Caco-2 (cell line): ENCODE measurements at regions not wholly inside any gene's neighbourhood (a gene's known extent, or its start where the extent isn't known, plus 50 kb on each side); places are given as distances from the start of the nearest gene placed in this dataset.

Experiments used
- BruUV-seq: library from RNA; stranded (reverse); fragments of 400-500 nt; replicated peaks from 2 replicates; lab custom pipeline; 2021; lab: Mats Ljungman, UMichigan
- CTCF ChIA-PET: fragments of 300-600 bp; sonication (Branson Sonifier 250); formaldehyde crosslinking; loops from one replicate; lab custom pipeline; 2022; ENCODE audit warnings: antibody characterized with exemption; lab: Charles Lee
- POLR2A ChIA-PET: fragments of 300-600 bp; sonication (Branson Sonifier 250); formaldehyde crosslinking; loops from one replicate; lab custom pipeline; 2022; ENCODE audit warnings: antibody characterized with exemption; lab: Charles Lee
- DNase-seq, 2 experiments: peaks; one replicate each; pipeline versions ENCODE4 v3.0.0 to v3.0.0-alpha.2; 2020 to 2022
- H3K27me3 ChIP-seq: replicated peaks from 2 replicates; pipeline ENCODE4 v1.6.0; 2011; ENCODE audit warnings: low read length; ENCODE audit not compliant: control insufficient read depth, insufficient read depth
- H3K36me3 ChIP-seq: 2 replicates; pipeline ENCODE4 v1.5.1; 2011; ENCODE audit warnings: low read length; ENCODE audit not compliant: control insufficient read depth, insufficient read depth
- H3K4me1 ChIP-seq: fragments of 250-450 bp; sonication (Bioruptor Pico); 2 replicates; pipeline ENCODE4 v1.5.1; 2020; ENCODE audit warnings: mild to moderate bottlenecking
- H3K4me3 ChIP-seq: 2 replicates; pipeline ENCODE4 v1.5.1; 2011; ENCODE audit warnings: low read depth, mild to moderate bottlenecking, control low read depth, low read length
- H3K9me3 ChIP-seq: fragments of 250-450 bp; sonication (Bioruptor Pico); 2 replicates; pipeline ENCODE4 v1.5.1; 2020; ENCODE audit warnings: mild to moderate bottlenecking, moderate library complexity
- H3K27ac Mint-ChIP-seq: one replicate; pipeline ENCODE4 v1.8.0; 2022; ENCODE audit warnings: mixed read lengths; ENCODE audit not compliant: unreplicated experiment
- H3K27me3 Mint-ChIP-seq: one replicate; pipeline ENCODE4 v1.8.0; 2022; ENCODE audit warnings: mixed read lengths; ENCODE audit not compliant: insufficient read depth, unreplicated experiment
- H3K36me3 Mint-ChIP-seq: one replicate; pipeline ENCODE4 v1.8.0; 2022; ENCODE audit warnings: mild to moderate bottlenecking, mixed read lengths; ENCODE audit not compliant: insufficient read depth, unreplicated experiment
- H3K4me1 Mint-ChIP-seq: one replicate; pipeline ENCODE4 v1.8.0; 2022; ENCODE audit warnings: low read depth, mixed read lengths; ENCODE audit not compliant: unreplicated experiment
- H3K4me3 Mint-ChIP-seq: one replicate; pipeline ENCODE4 v1.8.0; 2022; ENCODE audit warnings: mild to moderate bottlenecking, moderate library complexity, mixed read lengths; ENCODE audit not compliant: unreplicated experiment
- H3K9me3 Mint-ChIP-seq: one replicate; pipeline ENCODE4 v1.8.0; 2022; ENCODE audit warnings: mixed read lengths; ENCODE audit not compliant: unreplicated experiment
- intact Hi-C: fragments of 100-400 bp; cut with micrococcal nuclease; formaldehyde crosslinking; loops from one replicate; pipeline ENCODE4 v1.10.0; 2022; ENCODE audit not compliant: unreplicated experiment
- TF ChIP-seq, protein P1 (sequence below), 2 experiments: fragments of 200-600 bp in 1 of 2; IDR thresholded peaks; 1 replicate in 1 of 2; 2 replicates in 1 of 2; pipeline versions ENCODE4 v1.5.1 to v1.8.0; 2011 to 2022; ENCODE audit warnings: antibody characterized with exemption in 1 of 2, control low read depth in 1 of 2, inconsistent platforms in 1 of 2, low read depth in 1 of 2, low read length in 1 of 2, mild to moderate bottlenecking in 1 of 2, moderate library complexity in 1 of 2; ENCODE audit not compliant: insufficient read depth in 1 of 2, severe bottlenecking in 1 of 2, unreplicated experiment in 1 of 2

DNA sequence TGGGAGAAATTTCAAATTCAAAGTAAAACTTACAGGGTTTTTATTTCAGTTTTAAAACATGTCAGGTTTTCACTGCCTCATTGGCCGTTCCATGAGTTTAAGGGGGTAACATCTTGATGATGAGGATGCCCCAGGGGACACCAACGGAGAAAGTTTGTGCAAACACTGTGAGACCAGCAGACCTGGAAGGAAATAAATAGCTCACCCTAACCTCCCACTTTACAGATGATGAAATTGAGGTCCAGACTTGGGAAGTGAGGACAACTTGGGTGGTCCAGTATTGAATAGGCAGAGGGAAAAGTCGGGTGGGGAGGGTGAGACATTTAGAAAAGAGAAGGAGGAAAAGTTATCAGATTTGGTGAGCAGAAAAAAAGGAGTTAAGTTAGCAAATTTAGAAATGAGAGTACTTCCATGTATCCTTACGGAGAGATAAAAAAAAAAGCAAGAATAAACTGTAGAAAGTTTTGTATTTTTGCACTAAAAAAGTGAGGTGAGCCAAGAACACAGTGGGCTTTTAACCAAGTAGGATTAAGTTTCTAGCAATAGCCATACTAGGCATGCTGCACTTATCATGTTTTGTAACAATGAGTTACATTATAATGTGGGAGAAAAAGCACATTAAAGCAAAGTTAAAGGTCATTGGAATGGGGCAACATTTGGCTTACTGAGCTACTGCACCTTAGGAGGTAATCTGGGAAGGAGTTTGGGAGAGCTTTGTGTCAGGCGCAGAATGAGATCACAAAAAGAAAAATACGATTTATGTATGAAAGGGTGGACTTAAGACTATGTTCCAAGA lies 125.1 kb downstream of the GAS1 start:
- intact Hi-C loops = no loop called here
- DNase-seq = no peak
- no peaks in the 10 kb centered on the region for H3K4me1 ChIP-seq
- H3K9me3 ChIP-seq = no peaks in the 10 kb centered on the region
- no peaks in the 10 kb centered on the region for H3K36me3 ChIP-seq
- no peak overlapping the region for H3K27ac Mint-ChIP-seq
- no TSS peak for BruUV-seq
- no peaks in the 10 kb centered on the region for H3K4me1 Mint-ChIP-seq
- H3K27me3 Mint-ChIP-seq = peaks cover 11% of the 10 kb centered on the region
- ChIA-PET CTCF (no interaction called here), POLR2A (no interaction called here)
- no peaks in the 10 kb centered on the region for H3K36me3 Mint-ChIP-seq
- no peak overlapping the region for H3K4me3 ChIP-seq
- TF ChIP-seq, protein P1, sequence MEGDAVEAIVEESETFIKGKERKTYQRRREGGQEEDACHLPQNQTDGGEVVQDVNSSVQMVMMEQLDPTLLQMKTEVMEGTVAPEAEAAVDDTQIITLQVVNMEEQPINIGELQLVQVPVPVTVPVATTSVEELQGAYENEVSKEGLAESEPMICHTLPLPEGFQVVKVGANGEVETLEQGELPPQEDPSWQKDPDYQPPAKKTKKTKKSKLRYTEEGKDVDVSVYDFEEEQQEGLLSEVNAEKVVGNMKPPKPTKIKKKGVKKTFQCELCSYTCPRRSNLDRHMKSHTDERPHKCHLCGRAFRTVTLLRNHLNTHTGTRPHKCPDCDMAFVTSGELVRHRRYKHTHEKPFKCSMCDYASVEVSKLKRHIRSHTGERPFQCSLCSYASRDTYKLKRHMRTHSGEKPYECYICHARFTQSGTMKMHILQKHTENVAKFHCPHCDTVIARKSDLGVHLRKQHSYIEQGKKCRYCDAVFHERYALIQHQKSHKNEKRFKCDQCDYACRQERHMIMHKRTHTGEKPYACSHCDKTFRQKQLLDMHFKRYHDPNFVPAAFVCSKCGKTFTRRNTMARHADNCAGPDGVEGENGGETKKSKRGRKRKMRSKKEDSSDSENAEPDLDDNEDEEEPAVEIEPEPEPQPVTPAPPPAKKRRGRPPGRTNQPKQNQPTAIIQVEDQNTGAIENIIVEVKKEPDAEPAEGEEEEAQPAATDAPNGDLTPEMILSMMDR (IDR thresholded peaks at IDR 0.05; ENCODE audit: insufficient read depth in 1 of 2, low read depth in 1 of 2, low read length in 1 of 2, severe bottlenecking in 1 of 2, unreplicated experiment in 1 of 2) = no peak
- H3K4me3 Mint-ChIP-seq = no peak overlapping the region
- H3K27me3 ChIP-seq = no peaks in the 10 kb centered on the region
- H3K9me3 Mint-ChIP-seq = no peaks in the 10 kb centered on the region

DNA sequence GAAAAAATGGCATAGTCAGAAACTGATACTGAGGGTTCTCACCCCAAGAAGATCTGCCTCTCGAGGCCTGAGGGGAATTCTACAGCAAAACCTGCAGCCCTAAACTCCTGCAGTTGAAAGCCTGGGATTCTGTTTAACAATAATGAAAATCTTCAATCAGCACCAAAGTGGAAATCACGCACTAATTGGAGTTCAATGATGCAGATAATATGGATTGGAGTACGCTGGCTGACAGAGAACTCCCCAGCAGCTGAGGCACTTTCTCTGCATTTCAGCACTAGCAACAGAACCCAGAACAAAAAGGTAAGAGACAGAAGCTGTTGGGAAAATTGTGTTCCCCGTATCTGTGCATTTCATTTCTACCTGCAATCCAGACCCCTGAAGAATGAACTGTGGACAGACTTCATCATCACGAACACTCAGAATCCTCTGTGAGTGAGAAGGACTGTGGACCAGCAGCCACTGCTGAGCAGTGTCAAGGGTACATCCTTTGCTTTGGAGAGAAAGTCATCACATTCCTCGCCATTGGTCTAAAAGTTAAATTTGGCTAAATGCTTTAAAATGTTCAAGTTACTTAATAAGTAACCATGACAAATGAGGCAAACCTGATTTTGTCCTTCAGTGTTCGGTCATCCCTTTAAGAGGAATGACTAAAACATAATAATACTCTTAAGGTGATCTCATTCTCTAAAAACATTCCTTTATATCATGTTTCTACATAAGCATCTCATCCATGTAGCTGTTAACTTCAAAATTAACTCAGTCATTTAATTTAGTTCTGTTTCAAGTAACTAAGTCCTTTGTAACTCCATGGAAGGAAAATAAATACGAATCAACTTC lies 126.1 kb downstream of the GAS1 start:
- Mint-ChIP-seq H3K4me1 (no peaks in the 10 kb centered on the region), H3K36me3 (no peaks in the 10 kb centered on the region), H3K27ac (no peak overlapping the region), H3K9me3 (no peaks in the 10 kb centered on the region), H3K27me3 (peaks cover 7% of the 10 kb centered on the region), H3K4me3 (no peak overlapping the region)
- H3K4me1 ChIP-seq = no peaks in the 10 kb centered on the region
- H3K36me3 ChIP-seq = no peaks in the 10 kb centered on the region
- ChIA-PET POLR2A (no interaction called here), CTCF (no interaction called here)
- no peaks in the 10 kb centered on the region for H3K27me3 ChIP-seq
- intact Hi-C loops = no loop called here
- DNase-seq = no peak
- H3K4me3 ChIP-seq = no peak overlapping the region
- TF ChIP-seq, protein P1 (IDR thresholded peaks at IDR 0.05; ENCODE audit: insufficient read depth in 1 of 2, low read depth in 1 of 2, low read length in 1 of 2, severe bottlenecking in 1 of 2, unreplicated experiment in 1 of 2) = no peak
- no peaks in the 10 kb centered on the region for H3K9me3 ChIP-seq
- no TSS peak for BruUV-seq

DNA sequence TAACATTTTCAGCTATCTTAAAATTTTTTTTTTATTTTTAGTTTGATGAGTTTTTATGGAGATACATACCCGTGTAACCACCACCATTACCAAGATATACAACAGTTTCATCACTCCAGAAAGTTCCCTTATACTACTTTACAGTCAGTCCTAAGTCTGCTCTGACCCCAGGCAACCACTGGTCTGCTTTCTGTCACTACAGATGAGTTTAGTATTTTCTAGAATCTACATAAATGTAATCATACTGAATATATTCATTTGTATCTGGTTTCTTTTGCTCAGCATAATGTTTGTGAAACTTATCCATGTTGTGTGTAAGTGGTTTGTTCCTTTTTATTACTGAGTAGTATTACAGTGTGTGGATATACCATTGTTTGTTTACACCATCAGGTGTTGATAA lies 127.8 kb downstream of the GAS1 start:
- intact Hi-C loops = no loop called here
- Histone ChIP-seq H3K9me3 (no peaks in the 10 kb centered on the region), H3K27me3 (no peaks in the 10 kb centered on the region), H3K4me1 (no peaks in the 10 kb centered on the region), H3K4me3 (no peak overlapping the region), H3K36me3 (no peaks in the 10 kb centered on the region)
- BruUV-seq = no TSS peak
- Mint-ChIP-seq H3K9me3 (no peaks in the 10 kb centered on the region), H3K36me3 (no peaks in the 10 kb centered on the region), H3K4me1 (no peaks in the 10 kb centered on the region), H3K27ac (no peak overlapping the region), H3K4me3 (no peak overlapping the region), H3K27me3 (peaks cover 4% of the 10 kb centered on the region)
- ChIA-PET CTCF (no interaction called here), POLR2A (no interaction called here)
- TF ChIP-seq, protein P1 (IDR thresholded peaks at IDR 0.05; ENCODE audit: insufficient read depth in 1 of 2, low read depth in 1 of 2, low read length in 1 of 2, severe bottlenecking in 1 of 2, unreplicated experiment in 1 of 2) = no peak
- no peak for DNase-seq
